ENCODE measurements at regions not wholly inside any gene's neighbourhood (a gene's known extent, or its start where the extent isn't known, plus 50 kb on each side); places are given as distances from the start of the nearest gene placed in this dataset.

- Histone ChIP-seq H3K27ac (ENCODE audit: low read depth, low read length) (no peak overlapping the region), H3K4me3 (ENCODE audit: low read depth, low read length) (no peak overlapping the region), H3K9me3 (ENCODE audit: control insufficient read depth, insufficient read depth, low read length) (no peaks in the 10 kb centered on the region), H3K27me3 (ENCODE audit: control insufficient read depth, insufficient read depth, low read length) (peaks cover 2% of the 10 kb centered on the region)
- ChIA-PET POLR2A (no interaction called here), CTCF (no interaction called here)
- no peak for DNase-seq (ENCODE audit: low read depth, low spot score)
- no peak for TF ChIP-seq CTCF (IDR thresholded peaks at IDR 0.05; ENCODE audit: low read depth, low read length)
Measured at GRCh38 chr6:118761645-118762044, 110.3 kb upstream of the CEP85L start.

- peaks cover 5% of the 10 kb centered on the region for H3K27me3 ChIP-seq (ENCODE audit: control insufficient read depth, insufficient read depth, low read length)
- H3K9me3 ChIP-seq (ENCODE audit: control insufficient read depth, insufficient read depth, low read length): no peaks in the 10 kb centered on the region
- ChIA-PET CTCF (interaction anchor here (1.4 kb wide), 1 partner anchor 18 kb away, joined by 3 read pairs; no protein-coding TSS in a partner anchor), POLR2A (no interaction called here)
- no peak for TF ChIP-seq CTCF (IDR thresholded peaks at IDR 0.05; ENCODE audit: low read depth, low read length)
- H3K4me3 ChIP-seq (ENCODE audit: low read depth, low read length): no peak overlapping the region
- no peak overlapping the region for H3K27ac ChIP-seq (ENCODE audit: low read depth, low read length)
- DNase-seq (ENCODE audit: low read depth, low spot score): no peak
Measured at GRCh38 chr6:118758946-118759345, 107.6 kb upstream of the CEP85L start.

GRCh38 chr6:118755941-118756646, 104.7 kb upstream of the CEP85L start:
- Histone ChIP-seq H3K4me3 (ENCODE audit: low read depth, low read length) (no peak overlapping the region), H3K27ac (ENCODE audit: low read depth, low read length) (no peak overlapping the region), H3K9me3 (ENCODE audit: control insufficient read depth, insufficient read depth, low read length) (no peaks in the 10 kb centered on the region), H3K27me3 (ENCODE audit: control insufficient read depth, insufficient read depth, low read length) (peaks cover 5% of the 10 kb centered on the region)
- no peak for TF ChIP-seq CTCF (IDR thresholded peaks at IDR 0.05; ENCODE audit: low read depth, low read length)
- DNase-seq (ENCODE audit: low read depth, low spot score): no peak
- CTCF ChIA-PET: no interaction called here
- POLR2A ChIA-PET: no interaction called here

- ChIA-PET CTCF (interaction anchor here (0.5 kb wide), 1 partner anchor 19 kb away, joined by 3 read pairs; no protein-coding TSS in a partner anchor), POLR2A (no interaction called here)
- Histone ChIP-seq H3K9me3 (ENCODE audit: control insufficient read depth, insufficient read depth, low read length) (no peaks in the 10 kb centered on the region), H3K4me3 (ENCODE audit: low read depth, low read length) (no peak overlapping the region), H3K27ac (ENCODE audit: low read depth, low read length) (no peak overlapping the region), H3K27me3 (ENCODE audit: control insufficient read depth, insufficient read depth, low read length) (peaks cover 4% of the 10 kb centered on the region)
- TF ChIP-seq CTCF (IDR thresholded peaks at IDR 0.05; ENCODE audit: low read depth, low read length): no peak
- no peak for DNase-seq (ENCODE audit: low read depth, low spot score)
Measured at GRCh38 chr6:118752803-118753202, 101.4 kb upstream of the CEP85L start.

- Histone ChIP-seq H3K27me3 (ENCODE audit: control insufficient read depth, insufficient read depth, low read length) (peaks cover 4% of the 10 kb centered on the region), H3K27ac (ENCODE audit: low read depth, low read length) (no peak overlapping the region), H3K4me3 (ENCODE audit: low read depth, low read length) (no peak overlapping the region), H3K9me3 (ENCODE audit: control insufficient read depth, insufficient read depth, low read length) (no peaks in the 10 kb centered on the region)
- no peak for DNase-seq (ENCODE audit: low read depth, low spot score)
- no peak for TF ChIP-seq CTCF (IDR thresholded peaks at IDR 0.05; ENCODE audit: low read depth, low read length)
- POLR2A ChIA-PET: no interaction called here
- CTCF ChIA-PET: no interaction called here
Measured at GRCh38 chr6:118751072-118751471, 99.7 kb upstream of the CEP85L start.
